GM21367 (cell line): ENCODE measurements at regions not wholly inside any gene's neighbourhood (a gene's known extent, or its start where the extent isn't known, plus 50 kb on each side); places are given as distances from the start of the nearest gene placed in this dataset.

Experiments
- ATAC-seq: cut with Tn5 transposase; IDR thresholded peaks from one replicate; pipeline ENCODE4 v1.9.1; 2021; ENCODE audit not compliant: unreplicated experiment

DNA sequence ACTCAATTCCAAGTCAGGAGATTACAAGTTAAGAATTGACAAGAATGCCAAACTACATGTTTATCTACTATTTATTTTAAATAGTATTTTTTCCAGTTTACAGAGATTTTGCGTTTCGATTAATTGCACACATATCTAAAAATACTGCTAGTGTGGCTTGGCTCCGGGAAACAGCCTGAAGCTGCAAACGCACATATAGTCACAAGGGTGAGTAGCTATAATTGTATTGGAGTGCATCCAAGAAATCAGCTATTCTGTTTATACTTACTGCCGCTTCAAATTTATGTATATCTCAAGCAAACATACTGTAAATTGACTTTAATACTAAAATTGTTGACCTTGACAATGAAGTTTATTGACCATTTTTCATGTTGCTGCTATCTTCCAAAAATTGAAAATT lies 77.0 kb upstream of the PLSCR5 start:
- no peak for ATAC-seq

DNA sequence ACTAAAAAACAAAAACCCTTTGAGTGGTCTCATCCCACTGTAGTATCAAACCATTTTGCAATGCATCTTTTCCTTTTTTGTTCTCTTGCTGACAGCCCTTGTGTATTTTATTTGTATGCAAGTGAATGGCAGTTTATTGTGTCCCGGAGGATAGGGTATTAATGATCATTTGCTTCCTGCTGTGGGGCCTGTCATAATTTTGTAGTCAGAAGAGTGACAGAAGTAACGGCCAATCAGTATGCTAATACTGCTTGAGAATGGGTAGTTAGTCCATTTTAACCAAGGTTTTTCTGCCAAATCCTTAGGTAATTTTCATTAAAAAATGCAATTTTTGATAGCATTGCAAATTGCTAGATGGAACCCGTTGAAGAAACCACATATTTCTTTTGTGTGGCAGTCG lies 75.5 kb upstream of the PLSCR5 start:
- no peak for ATAC-seq

DNA sequence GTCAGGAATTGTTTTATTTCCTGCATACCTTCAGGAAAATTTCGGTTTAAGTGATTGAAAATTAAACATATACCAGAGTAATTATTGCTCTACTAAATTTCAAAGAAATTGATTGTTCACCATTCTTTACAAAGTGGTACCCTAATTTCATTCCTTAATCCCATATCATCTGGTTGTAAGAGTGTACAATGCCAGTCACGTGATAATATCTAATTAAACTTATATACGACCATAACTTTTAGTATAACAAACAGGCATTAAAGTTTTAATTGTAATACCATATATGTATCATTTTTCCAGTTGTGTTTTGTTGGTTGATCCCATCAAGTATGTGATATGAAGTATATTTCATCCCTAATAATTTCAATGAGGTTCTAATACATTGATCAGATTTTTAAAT lies 74.8 kb upstream of the PLSCR5 start:
- no peak for ATAC-seq

DNA sequence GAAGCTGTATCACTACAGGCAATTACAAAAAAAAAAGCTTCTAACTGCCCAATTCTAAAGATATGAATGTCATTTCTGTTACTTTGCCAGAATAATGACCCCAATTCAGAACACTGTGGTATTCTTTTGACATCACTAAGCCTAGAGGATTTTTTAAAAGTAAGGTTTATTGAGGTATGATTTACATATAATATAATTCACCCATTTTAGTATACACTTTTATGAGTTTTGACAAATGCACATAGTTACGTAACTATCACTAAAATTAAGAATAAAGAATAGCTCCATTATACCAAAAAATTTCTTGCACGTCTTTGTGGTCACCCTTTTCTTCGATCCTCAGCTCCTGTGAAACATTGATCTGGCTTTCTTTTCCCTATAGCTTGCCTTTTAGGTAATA lies 74.0 kb upstream of the PLSCR5 start:
- ATAC-seq, result no peak

DNA sequence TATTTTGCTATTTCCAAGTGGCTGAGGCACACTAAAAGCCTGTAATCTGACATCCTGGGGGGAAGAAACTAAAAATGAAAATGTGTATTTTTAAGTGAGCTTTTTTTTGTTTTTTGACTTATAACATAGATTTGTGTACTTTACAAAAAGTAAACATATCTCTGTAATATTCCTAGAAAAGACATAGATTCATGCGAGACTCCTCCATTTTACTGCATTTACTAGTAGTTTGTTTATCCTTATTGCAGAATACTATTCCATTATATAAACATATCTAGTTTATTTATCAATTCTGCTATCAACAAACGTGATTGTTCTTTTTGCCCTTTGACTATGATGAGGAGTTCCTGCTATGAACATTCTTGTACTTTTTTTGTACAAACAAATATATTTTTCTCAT lies 67.8 kb upstream of the PLSCR5 start:
- no peak for ATAC-seq

DNA sequence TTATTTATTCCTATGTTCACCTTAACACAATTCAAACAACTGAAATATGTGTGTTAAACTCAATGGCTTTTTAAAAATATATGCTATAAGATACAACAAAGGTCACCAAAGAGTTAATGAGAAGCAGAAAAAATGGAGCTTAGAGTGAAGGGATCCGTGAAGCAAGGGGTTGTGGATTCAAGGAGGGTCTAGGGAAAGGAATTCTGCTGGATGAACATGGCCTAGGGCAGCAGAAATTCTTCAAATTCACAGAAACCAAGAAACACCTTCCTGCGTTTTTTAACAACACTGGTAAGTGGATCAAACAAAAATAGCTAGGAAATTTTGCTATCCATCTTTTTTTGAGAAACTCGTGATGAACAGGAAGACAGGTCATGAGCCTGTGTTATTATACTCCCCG lies 59.3 kb upstream of the PLSCR5 start:
- no peak for ATAC-seq

DNA sequence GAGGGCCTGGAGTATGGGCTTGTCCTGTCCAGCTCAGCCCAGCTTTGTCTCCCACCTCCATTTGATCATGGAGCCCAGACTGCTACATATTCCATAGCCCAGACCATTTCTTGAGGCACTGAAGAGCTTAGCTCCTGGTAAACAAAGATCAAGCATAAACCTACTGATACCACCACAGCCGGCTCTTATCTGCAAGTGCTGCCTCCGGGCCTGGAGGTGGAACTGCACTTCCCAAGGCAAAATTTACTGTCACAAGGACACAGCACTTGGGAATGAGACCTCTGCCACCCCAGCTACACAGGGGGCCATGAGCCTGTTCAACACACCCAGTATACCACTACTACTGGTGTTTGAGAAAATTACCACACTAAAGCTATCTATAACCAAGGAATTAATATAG lies 53.7 kb upstream of the PLSCR5 start:
- ATAC-seq, result no peak

DNA sequence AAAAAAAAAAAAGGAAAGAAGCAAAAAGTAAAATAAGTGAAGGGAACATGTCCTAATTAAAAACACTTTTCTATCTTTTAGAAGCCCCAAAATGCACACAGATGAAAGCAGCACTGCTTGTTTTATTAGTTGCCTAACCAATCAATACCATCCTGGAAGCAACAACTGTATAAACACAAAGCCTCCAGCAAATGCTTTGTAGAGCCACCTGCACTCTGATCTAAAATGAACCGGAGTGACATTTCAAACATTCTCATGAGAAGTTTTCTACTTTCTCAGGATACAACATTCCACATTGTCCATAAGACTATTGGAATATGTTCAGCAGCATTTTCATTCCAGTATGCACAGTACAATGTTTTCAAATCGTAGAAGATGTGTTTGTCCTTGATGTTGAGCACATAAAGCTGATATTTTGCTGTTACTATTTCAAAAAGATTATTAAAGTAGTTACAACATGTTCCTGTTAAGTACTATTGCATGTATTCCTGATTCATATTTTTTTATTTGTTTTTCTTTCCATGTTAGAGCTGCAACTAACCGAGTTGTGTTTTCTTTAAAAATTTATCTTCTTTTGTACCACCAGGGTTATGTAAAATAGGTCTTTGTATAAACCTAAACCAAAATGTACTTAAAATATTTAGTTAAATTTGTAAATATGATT lies 50.3 kb upstream of the PLSCR5 start:
- no peak for ATAC-seq
